ENCODE measurements at regions not wholly inside any gene's neighbourhood (a gene's known extent, or its start where the extent isn't known, plus 50 kb on each side); places are given as distances from the start of the nearest gene placed in this dataset.

- no peak for DNase-seq (ENCODE audit: insufficient read length, low spot score)
- TF ChIP-seq CTCF (IDR thresholded peaks at IDR 0.05; ENCODE audit: insufficient read depth, missing control alignments): no peak
- FAIRE-seq: no peak
Observed at GRCh38 chr6:104095661-104096416, 763.9 kb downstream of the HACE1 start.

- DNase-seq (ENCODE audit: insufficient read length, low spot score): no peak
- TF ChIP-seq CTCF (IDR thresholded peaks at IDR 0.05; ENCODE audit: insufficient read depth, missing control alignments): no peak
- no peak for FAIRE-seq
Observed at GRCh38 chr6:104087765-104088164, 772.0 kb downstream of the HACE1 start.

GRCh38 chr6:104068281-104068680, 791.4 kb downstream of the HACE1 start:
- DNase-seq (ENCODE audit: insufficient read length, low spot score) (no peak), FAIRE-seq (no peak)
- TF ChIP-seq CTCF (IDR thresholded peaks at IDR 0.05; ENCODE audit: insufficient read depth, missing control alignments): no peak

- no peak for DNase-seq (ENCODE audit: insufficient read length, low spot score)
- no peak for TF ChIP-seq CTCF (IDR thresholded peaks at IDR 0.05; ENCODE audit: insufficient read depth, missing control alignments)
Observed at GRCh38 chr6:104064876-104065275, 794.8 kb downstream of the HACE1 start.

GRCh38 chr6:104050455-104050854, 809.3 kb downstream of the HACE1 start:
- DNase-seq (ENCODE audit: insufficient read length, low spot score) (no peak), FAIRE-seq (no peak)
- TF ChIP-seq CTCF (IDR thresholded peaks at IDR 0.05; ENCODE audit: insufficient read depth, missing control alignments): no peak

More at GRCh38 chr6:104064876-104065275, 794.8 kb downstream of the HACE1 start:
- no peak for FAIRE-seq

GRCh38 chr6:104046426-104046825, 813.3 kb downstream of the HACE1 start:
- no peak for DNase-seq (ENCODE audit: insufficient read length, low spot score)
- TF ChIP-seq CTCF (IDR thresholded peaks at IDR 0.05; ENCODE audit: insufficient read depth, missing control alignments): no peak
- FAIRE-seq: no peak

- DNase-seq (ENCODE audit: insufficient read length, low spot score) (no peak), FAIRE-seq (peak; percentile 66)
- TF ChIP-seq CTCF (IDR thresholded peaks at IDR 0.05; ENCODE audit: insufficient read depth, missing control alignments): no peak
Observed at GRCh38 chr6:104031346-104031745, 828.4 kb downstream of the HACE1 start.
